ENCODE measurements at regions not wholly inside any gene's neighbourhood (a gene's known extent, or its start where the extent isn't known, plus 50 kb on each side); places are given as distances from the start of the nearest gene placed in this dataset.
"Not testable (repeated sequence)": the region's sequence is repeated elsewhere in the genome, so short reads cannot be mapped to it uniquely, and the experiment has no call there.

GRCh38 chr2:33727361-33728032 is 128.4 kb upstream of the FAM98A start:
- Histone ChIP-seq H3K36me3 (no peaks in the 10 kb centered on the region), H3K9me3 (no peaks in the 10 kb centered on the region), H3K4me3 (no peak overlapping the region), H3K27me3 (no peaks in the 10 kb centered on the region)
- DNase-seq = no peak

GRCh38 chr2:33726415-33726814 is 127.3 kb upstream of the FAM98A start:
- H3K36me3 ChIP-seq = no peaks in the 10 kb centered on the region
- no peak for DNase-seq
- H3K27me3 ChIP-seq = no peaks in the 10 kb centered on the region
- no peaks in the 10 kb centered on the region for H3K9me3 ChIP-seq
- no peak overlapping the region for H3K4me3 ChIP-seq

GRCh38 chr2:33723329-33723728 is 124.2 kb upstream of the FAM98A start:
- DNase-seq = no peak

GRCh38 chr2:33719067-33719466 is 120.0 kb upstream of the FAM98A start:
- Histone ChIP-seq H3K27me3 (no peaks in the 10 kb centered on the region), H3K4me3 (no peak overlapping the region), H3K36me3 (no peaks in the 10 kb centered on the region), H3K9me3 (no peaks in the 10 kb centered on the region)
- DNase-seq = no peak

More at GRCh38 chr2:33723329-33723728, 124.2 kb upstream of the FAM98A start:
- no peaks in the 10 kb centered on the region for H3K36me3 ChIP-seq
- H3K4me3 ChIP-seq = no peak overlapping the region
- no peaks in the 10 kb centered on the region for H3K9me3 ChIP-seq
- no peaks in the 10 kb centered on the region for H3K27me3 ChIP-seq

- no peaks in the 10 kb centered on the region for H3K27me3 ChIP-seq
- H3K9me3 ChIP-seq = no peaks in the 10 kb centered on the region
- no peak overlapping the region for H3K4me3 ChIP-seq
- no peaks in the 10 kb centered on the region for H3K36me3 ChIP-seq
- no peak for DNase-seq
Measured at GRCh38 chr2:33712674-33713073, 113.6 kb upstream of the FAM98A start.

GRCh38 chr2:33709951-33710350 is 110.9 kb upstream of the FAM98A start:
- no peak for DNase-seq
- Histone ChIP-seq H3K9me3 (no peaks in the 10 kb centered on the region), H3K4me3 (no peak overlapping the region), H3K36me3 (no peaks in the 10 kb centered on the region), H3K27me3 (no peaks in the 10 kb centered on the region)

GRCh38 chr2:33707312-33707711 is 108.2 kb upstream of the FAM98A start:
- Histone ChIP-seq H3K9me3 (no peaks in the 10 kb centered on the region), H3K4me3 (no peak overlapping the region), H3K36me3 (no peaks in the 10 kb centered on the region), H3K27me3 (no peaks in the 10 kb centered on the region)
- no peak for DNase-seq

GRCh38 chr2:33706410-33706809 is 107.3 kb upstream of the FAM98A start:
- no peaks in the 10 kb centered on the region for H3K27me3 ChIP-seq
- no peak for DNase-seq
- no peaks in the 10 kb centered on the region for H3K36me3 ChIP-seq
- H3K4me3 ChIP-seq = no peak overlapping the region
- H3K9me3 ChIP-seq = no peaks in the 10 kb centered on the region

- H3K4me3 ChIP-seq = no peak overlapping the region
- H3K27me3 ChIP-seq = no peaks in the 10 kb centered on the region
- no peaks in the 10 kb centered on the region for H3K36me3 ChIP-seq
- DNase-seq = no peak
- no peaks in the 10 kb centered on the region for H3K9me3 ChIP-seq
Measured at GRCh38 chr2:33704406-33704855, 105.3 kb upstream of the FAM98A start.

- no peaks in the 10 kb centered on the region for H3K9me3 ChIP-seq
Measured at GRCh38 chr2:33696234-33696633, 97.1 kb upstream of the FAM98A start.

GRCh38 chr2:33694904-33695303 is 95.8 kb upstream of the FAM98A start:
- Histone ChIP-seq H3K27me3 (no peaks in the 10 kb centered on the region), H3K9me3 (no peaks in the 10 kb centered on the region), H3K36me3 (no peaks in the 10 kb centered on the region), H3K4me3 (no peak overlapping the region)
- DNase-seq = no peak

More at GRCh38 chr2:33696234-33696633, 97.1 kb upstream of the FAM98A start:
- DNase-seq = no peak
- H3K4me3 ChIP-seq = no peak overlapping the region
- no peaks in the 10 kb centered on the region for H3K27me3 ChIP-seq
- no peaks in the 10 kb centered on the region for H3K36me3 ChIP-seq

GRCh38 chr2:33690686-33691085 is 91.6 kb upstream of the FAM98A start:
- H3K9me3 ChIP-seq, DNase-seq, H3K27me3 ChIP-seq, H3K4me3 ChIP-seq, H3K36me3 ChIP-seq: not testable (repeated sequence)

- no peaks in the 10 kb centered on the region; the same call in 1 of the 2 replicates for H3K9me3 ChIP-seq
- H3K36me3 ChIP-seq = no peaks in the 10 kb centered on the region
- no peak overlapping the region for H3K4me3 ChIP-seq
- no peak for DNase-seq
- no peaks in the 10 kb centered on the region for H3K27me3 ChIP-seq
Measured at GRCh38 chr2:33681364-33681757, 82.3 kb upstream of the FAM98A start.

- no peaks in the 10 kb centered on the region for H3K27me3 ChIP-seq
- H3K4me3 ChIP-seq = no peak overlapping the region
- no peak for DNase-seq
- no peaks in the 10 kb centered on the region for H3K36me3 ChIP-seq
- H3K9me3 ChIP-seq = no peaks in the 10 kb centered on the region; the same call in 1 of the 2 replicates
Measured at GRCh38 chr2:33680644-33681363, 81.7 kb upstream of the FAM98A start.

GRCh38 chr2:33678436-33678835 is 79.3 kb upstream of the FAM98A start:
- Histone ChIP-seq H3K9me3 (no peaks in the 10 kb centered on the region), H3K27me3 (no peaks in the 10 kb centered on the region), H3K4me3 (no peak overlapping the region), H3K36me3 (no peaks in the 10 kb centered on the region)
- no peak for DNase-seq

GRCh38 chr2:33673937-33674336 is 74.8 kb upstream of the FAM98A start:
- DNase-seq = no peak
- no peaks in the 10 kb centered on the region for H3K9me3 ChIP-seq
- H3K36me3 ChIP-seq = no peaks in the 10 kb centered on the region
- no peaks in the 10 kb centered on the region for H3K27me3 ChIP-seq
- no peak overlapping the region for H3K4me3 ChIP-seq

GRCh38 chr2:33672896-33673295 is 73.8 kb upstream of the FAM98A start:
- no peak for DNase-seq
- Histone ChIP-seq H3K4me3 (no peak overlapping the region), H3K27me3 (no peaks in the 10 kb centered on the region), H3K36me3 (no peaks in the 10 kb centered on the region), H3K9me3 (no peaks in the 10 kb centered on the region)

GRCh38 chr2:33672389-33672788 is 73.3 kb upstream of the FAM98A start:
- H3K36me3 ChIP-seq = no peaks in the 10 kb centered on the region
- no peak overlapping the region for H3K4me3 ChIP-seq
- H3K27me3 ChIP-seq = no peaks in the 10 kb centered on the region
- DNase-seq = no peak
- H3K9me3 ChIP-seq = no peaks in the 10 kb centered on the region

Measured in MG63 (cell line).